GM19023 (cell line): ENCODE measurements at regions not wholly inside any gene's neighbourhood (a gene's known extent, or its start where the extent isn't known, plus 50 kb on each side); places are given as distances from the start of the nearest gene placed in this dataset.
"Not testable (repeated sequence)": the region's sequence is repeated elsewhere in the genome, so short reads cannot be mapped to it uniquely, and the experiment has no call there.

ENCODE experiments used
- ATAC-seq: cut with Tn5 transposase; IDR thresholded peaks from one replicate; pipeline ENCODE4 v1.9.1; 2021; ENCODE audit warnings: mild to moderate bottlenecking, moderate library complexity; ENCODE audit not compliant: unreplicated experiment

DNA sequence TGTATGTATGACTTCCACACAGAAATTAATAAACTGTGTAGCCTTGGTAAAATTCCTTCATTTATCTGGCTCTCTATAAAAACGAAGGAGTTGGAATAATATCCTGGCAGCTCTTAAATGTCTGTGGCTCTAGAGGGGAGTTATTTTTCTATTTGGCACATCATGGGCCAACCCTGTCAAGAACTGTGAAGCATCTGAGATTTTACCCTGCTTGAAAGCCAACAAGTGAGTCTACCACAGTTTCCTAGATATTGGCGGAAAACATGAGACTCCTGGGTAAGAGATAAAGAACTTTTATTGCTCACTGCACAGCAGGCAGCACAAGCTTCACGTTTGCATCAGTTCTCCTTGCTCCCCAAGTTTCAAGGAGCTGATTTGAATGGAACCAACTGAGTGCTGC is 346.7 kb upstream of the CYRIA start:
- no peak for ATAC-seq

DNA sequence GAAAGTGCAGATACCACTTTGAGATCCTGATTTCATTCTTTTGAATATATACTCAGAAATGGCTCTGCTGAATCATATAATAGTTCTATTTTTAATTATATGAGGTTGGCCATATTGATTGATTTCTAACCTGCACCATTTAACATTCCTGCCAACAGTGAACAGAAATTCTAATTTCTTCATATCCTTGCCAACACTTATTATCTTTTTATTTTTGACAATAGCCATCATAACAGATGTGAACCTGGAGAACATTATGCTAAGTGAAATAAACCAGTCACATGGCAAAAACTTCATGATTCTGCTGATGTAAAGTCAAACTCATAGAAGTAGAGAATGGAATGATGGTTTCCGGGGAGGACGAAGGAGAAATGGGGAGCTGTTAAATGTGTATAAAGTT is 344.5 kb upstream of the CYRIA start:
- no peak for ATAC-seq

DNA sequence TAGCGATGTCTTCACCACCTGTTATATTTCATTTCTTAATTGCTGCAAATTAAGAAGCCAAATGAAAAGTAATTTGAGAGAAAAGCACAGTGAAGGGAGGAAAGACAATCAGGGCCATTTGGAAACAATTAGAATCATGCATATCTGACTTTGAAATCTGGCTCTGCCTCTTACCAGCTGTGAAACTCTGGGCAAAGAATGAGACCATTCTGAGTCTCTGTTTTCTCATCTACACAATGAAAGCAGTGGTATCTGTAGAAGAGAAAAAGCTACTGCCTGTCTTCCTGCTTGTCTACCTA is 334.5 kb upstream of the CYRIA start:
- no peak for ATAC-seq

DNA sequence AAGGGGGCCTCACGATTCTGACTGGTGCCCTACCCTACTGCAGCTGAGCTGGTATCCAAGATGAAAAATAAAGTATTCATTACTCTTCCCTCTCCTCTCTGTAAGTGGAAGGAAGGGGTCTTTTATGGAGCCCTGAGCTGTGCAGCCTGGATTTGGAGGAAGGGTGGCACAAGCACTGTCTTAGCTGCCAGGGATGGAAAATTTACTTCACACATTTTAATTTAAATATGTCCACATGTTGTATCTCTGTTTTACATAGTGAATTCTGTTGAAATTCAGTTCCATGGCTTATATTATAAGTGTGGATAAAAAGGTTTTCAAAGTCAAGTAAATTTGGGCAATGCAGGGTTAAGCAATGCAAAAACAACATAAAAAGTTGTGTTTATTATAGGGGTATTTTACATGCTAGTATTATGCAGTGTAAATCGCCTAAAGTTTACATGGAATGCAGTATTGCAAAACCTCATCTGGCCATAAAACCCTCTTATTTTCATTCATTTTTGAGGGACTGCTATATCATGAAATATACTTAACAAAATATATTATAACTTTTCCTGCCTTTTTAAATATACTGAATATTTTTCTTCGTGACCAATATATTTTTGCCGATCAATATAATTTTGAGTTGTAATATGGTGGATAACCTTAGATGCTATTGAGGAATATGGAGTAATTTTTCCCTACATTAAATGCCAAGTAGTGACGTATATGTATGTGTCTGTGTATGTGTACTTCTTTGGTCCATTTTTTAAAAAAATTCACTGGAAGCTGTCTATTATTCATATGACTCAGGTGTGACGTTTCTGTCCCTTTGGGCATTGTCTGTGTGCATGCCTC is 333.9 kb upstream of the CYRIA start:
- no peak for ATAC-seq

DNA sequence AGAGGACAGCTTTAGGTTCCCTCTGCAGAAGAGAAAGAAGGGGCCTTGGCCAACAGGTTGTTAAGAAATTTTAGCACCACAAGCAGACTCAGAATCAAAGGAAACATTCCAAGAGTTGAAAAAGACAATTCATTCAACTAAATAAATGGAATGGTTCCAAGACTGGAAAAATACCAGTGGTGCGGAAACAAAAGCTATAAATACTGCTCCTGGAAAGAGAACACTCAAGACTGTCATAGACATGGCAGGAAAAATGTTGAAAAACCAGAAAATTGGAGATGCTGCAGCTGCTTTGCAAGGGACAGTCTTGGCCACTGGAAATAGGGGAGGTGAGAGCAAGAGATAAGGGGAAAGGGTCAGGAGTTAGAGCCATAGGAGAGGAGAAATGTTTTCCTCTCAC is 312.7 kb upstream of the CYRIA start:
- no peak for ATAC-seq

DNA sequence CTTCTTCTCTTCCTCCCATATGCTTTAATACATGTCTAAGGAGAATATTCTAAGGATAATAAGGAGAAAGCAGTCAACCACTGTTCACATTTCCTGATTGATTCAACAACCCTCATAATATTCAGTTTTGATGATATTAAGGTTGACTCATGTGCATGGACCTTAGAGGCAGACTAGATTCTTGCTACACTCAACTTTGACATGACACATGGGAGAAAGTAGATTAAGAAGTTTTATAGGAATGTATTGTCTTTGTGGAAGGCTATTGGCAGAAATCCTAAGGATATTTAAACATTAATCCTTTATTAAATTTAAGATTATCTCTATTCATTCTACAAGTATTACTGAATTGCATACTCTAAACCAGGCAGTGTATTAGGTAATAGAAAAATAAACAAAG is 309.1 kb upstream of the CYRIA start:
- ATAC-seq: no peak

DNA sequence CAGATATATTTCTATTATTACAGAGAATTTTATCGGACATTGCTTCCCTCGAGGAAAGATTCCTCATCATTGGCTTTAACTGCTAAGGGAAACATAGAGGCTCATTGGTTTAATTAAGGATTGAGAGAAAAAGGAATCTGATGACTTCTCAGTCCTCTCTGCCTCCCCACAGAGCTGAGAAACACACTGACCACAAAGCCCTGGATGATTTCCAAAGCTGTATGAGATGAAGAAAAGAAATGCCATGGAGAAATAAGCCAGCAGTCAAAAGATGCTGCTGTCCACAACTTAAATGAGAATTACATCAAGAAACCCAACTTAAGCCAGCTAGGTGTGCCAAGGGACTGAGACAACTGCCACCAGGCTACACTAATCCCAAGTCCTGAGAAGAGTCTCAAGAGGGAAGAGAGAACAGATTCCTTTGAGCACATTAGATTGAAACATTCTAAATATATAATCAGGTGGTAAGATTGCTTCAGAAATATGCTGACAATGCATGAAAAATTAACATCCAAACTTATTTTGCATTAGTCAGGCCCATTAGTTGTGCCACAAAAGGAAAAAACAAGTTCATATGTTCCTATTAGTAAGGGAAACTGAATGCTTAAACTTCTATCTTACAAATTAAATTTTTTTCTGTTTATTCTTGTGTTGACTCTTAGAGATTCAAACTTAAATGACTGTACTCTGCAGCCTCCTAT is 308.1 kb upstream of the CYRIA start:
- no peak for ATAC-seq

DNA sequence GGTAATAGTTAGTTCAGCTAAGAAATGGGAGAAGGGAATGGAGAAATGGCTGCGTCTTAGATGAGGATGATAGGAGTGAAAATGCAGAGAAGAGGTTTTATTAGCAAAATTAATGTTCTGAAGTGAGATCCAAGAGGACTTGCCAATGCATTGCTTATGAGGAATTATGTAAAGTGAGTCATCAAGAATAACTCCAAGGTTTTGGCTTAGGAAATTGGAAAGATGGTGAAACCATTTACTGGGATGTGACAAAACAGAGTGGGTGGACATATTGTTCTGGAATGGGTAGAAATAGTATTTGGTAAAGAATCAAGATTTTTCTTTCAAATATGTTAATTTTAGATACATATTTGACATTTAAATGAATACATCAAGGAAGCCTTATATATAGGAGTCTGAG is 306.6 kb upstream of the CYRIA start:
- ATAC-seq: no peak

DNA sequence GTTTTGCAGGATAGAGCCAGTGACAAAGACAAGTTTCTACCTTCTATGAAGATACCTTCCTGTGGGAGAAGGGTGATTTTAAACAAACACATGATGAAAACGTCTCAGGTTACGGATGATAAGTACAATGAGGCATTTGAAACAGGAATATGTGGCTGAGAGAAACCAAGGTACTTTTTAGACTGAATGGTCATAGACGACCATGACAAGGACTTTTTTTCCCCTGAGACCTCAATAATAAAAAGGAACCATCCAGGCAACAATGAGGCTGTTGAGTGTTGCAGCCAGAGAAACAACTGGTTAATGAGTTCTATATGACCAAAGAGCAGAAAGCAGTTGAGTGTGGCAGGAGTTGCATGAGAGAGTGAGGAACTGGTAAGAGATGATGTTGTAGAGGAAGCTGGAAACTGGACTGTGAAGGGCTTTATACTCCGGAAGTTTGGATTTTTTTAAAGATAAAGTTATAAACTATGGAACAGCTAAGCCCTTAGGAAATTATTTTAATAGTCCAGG is 306.1 kb upstream of the CYRIA start:
- no peak for ATAC-seq

DNA sequence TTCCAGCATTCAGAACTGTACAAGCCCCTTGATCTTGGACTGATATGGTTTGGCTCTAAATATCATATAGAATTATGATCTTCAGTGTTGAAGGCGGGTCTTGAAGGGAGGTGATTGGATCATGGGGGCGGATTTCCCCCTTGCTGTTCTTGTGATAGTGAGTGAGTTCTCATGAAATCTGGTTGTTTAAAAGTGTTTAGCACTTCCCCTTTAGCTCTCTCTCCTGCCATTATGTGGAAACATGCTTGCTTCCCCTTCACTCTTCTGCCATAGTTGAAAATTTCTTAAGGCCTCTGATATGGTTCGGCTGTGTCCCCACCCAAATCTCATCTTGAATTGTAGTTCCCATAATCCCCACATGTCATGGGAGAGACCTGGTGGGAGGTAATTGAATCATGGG is 305.3 kb upstream of the CYRIA start:
- ATAC-seq: not testable (repeated sequence)

DNA sequence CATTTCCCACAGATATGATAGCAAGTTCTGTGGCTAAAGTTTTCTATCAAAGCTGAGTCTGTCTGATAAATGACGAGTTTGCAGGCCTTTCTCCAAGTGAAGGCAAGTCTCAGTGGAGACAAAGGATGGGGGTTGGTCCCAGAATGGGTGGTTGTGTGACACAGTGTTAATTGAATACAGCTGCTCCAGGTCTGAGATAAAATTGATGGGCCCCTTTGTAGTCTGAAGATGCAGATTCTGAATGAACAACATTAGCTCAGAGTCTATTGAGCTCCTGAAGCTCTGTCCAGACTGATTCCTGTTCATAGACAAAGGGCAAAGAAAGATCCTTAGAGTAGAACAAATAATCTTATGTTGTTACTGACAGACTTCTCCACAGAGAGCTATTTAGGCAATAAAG is 296.9 kb upstream of the CYRIA start:
- no peak for ATAC-seq

DNA sequence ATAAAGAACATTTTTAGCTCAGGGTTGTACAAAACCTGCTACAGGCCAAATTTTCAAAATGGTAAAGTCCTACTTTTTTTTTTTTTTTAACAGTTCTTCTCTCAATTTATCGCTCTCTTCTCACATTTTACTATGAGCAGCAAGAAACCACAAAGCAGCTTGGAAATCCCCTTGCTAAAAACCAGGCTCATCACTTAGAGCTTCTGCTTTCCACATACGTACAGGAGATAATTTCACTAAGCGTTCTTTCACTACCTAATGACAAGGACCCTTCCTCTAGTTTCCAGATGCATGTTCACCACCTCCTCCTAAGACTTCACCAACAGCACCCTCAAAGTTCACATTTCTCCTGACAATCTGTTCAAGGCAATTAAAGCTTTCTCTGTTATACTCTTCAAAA is 294.9 kb upstream of the CYRIA start:
- ATAC-seq: peak; percentile 58

DNA sequence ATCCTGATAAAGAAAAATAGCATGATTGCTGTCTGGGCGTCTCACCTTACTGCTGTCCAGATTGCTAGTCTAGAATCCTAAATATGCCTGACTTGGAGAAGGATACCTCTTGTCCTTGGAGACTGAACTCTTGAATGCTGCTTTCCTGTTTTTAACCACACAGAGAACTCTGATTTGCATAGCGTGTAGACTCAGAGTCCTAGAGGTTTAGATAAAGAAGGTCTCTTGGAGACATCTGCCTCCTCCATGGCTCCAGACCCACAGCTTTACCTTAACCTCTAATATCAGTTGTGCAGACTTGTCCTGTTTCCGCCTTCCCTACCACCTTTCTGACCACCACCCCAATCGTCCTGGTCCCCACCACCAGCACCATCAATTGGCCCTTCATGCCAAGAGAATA is 292.6 kb upstream of the CYRIA start:
- ATAC-seq: no peak

DNA sequence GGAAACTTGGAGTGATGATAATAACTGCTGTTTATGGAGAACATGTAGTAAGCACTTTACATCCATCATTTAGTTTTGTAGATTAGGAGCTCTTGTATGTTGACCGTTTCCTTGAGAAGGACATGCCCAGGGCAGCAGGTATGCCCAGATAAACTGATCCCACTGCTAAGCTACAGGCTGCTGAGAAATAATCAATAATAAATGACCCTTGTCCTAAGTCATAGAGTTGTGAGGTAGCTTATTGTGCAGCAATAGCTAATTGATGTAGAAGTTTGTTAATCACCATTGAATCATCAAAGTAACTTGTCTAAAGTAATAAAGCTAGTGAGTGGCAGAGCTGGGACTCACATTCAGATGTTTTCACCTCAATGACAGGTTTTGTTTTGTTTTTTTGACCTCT is 287.2 kb upstream of the CYRIA start:
- no peak for ATAC-seq

DNA sequence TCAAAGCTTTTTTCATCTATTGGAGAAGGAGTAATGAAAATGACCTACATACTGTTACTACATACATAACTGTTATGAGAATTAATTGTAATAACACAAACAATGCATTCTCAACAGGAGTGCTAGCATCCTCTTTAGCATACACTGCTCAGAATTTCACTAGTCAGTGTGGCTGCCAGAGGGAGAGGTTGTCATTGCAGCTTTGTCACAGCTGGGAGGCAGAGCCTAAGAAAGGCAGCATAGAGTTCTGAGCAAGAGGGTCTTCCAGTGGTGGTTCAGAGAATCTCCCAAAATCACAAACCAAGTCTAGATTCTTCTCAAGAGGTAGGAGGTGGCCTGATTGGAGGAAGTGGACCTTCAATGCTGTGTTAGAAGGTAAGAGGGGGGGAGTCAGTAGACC is 286.7 kb upstream of the CYRIA start:
- no peak for ATAC-seq

DNA sequence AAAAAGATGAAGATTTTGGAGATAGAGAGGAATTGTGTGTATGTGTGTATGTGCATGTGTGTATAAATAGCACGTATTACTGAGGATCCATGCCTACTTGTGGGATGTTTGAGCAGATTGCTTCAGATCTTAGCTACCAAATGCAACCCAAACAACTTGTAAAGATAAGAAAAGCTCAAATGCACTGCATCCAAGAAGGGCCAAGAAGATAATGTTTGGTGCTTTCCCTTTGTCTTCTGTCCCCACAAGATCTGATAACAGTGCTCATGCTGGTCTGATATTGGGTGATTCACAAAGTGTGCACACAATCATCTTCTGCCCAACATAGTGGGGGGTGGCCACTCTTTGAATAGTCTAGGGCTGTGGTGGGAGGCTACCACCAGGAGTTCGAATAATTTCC is 284.8 kb upstream of the CYRIA start:
- ATAC-seq: no peak

DNA sequence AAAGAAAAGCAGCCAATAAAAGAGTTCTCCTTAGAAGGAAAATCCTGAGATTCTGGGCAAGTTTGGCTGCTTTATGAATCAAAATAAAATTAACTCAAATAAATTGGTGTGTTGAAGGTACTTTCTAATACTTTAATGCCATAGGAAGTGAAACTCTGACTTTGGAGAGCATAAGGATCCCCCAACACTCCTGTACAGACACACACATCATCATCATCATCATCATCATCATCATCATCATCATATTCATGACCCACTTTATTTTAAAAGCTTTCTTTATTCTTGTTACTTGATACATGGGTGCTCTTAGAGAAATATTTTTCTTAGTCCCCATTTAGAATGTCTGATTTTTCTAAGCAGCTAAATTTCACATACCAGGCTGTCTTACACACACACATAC is 283.1 kb upstream of the CYRIA start:
- no peak for ATAC-seq

DNA sequence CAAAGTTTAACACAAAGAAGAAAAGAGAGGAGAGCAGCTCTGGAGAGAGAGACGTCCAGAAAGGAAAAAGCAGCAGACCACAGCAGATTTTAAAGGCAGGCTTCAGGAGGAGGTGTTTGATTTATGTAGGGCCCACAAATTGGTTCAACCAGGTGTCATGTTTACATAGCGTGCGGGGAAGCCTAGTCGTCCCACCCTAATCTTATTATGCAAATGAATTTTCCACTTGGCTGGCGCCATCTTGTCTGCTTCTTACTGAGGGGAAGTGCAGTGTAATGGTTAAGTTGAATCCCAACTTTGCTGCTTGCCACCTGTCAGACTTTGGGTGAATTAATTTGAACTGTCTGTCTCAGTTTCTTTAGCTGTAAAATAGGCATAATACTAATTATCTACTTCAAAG is 282.4 kb upstream of the CYRIA start:
- ATAC-seq: no peak

DNA sequence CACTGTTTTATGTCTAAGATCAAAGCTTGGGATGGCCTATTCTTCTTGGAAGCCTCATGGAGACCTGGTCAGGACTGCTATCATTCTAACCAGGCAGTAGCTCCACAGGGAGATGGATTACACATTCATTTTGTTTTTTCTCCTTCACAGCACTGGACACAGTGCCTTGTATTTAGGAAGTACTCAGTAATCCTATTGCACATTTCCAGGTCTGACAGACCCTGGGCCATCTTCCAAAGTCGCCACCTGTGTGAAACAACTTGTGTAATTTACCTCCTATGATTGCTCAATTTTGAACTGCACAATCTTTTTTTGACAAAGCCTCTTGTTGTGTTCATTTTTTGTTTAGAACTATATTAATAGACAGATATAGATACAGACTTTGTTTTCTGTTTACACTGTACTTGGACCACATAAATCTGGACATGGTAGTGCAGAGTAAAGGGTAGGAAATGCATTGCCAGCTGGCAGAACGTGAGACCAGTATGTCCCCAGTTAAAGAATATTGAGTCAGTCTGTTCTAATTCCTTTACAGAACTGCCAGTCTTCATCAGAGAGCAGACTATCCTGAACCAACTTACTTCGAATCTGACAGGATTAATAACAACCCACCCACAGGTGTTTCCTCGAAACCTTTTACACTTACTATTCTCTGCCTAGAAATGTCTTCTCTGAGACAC is 277.8 kb upstream of the CYRIA start:
- no peak for ATAC-seq

DNA sequence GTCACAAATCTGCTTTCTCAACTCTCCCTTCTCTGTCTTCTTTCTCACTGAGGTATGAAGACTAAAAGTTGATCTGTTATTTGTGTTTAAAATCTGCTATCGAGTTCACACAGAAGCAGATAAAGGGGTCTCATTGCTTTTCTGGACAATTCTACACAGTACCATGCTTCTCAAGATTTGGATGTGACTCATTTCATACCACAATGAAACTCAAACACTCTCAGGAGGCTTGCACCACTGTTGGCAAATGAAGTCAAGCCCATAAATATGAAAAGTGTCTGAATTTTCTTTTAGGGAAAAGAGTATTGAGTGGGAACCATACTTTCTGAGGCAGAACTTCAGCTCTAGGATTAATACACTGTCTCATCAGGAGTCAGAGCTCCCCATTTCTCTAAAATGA is 274.6 kb upstream of the CYRIA start:
- no peak for ATAC-seq

DNA sequence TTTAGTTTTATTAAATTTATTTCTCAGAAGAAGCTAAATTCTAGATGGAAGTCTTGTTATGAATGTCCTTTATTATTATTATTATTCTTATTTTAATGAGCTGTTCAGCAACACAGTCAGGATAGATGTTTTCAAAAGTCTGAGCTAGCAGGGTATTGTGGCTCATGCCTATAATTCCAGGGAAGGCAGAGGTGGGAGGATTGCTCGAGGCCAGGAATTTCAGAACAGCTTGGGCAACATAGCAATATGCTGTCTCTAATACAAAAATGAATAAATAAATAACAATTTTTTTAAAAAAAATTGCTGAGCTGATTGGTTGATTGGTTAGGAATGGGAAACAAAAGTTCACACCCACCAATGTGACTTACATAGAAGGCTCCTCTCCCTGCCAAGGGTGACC is 274.1 kb upstream of the CYRIA start:
- no peak for ATAC-seq

DNA sequence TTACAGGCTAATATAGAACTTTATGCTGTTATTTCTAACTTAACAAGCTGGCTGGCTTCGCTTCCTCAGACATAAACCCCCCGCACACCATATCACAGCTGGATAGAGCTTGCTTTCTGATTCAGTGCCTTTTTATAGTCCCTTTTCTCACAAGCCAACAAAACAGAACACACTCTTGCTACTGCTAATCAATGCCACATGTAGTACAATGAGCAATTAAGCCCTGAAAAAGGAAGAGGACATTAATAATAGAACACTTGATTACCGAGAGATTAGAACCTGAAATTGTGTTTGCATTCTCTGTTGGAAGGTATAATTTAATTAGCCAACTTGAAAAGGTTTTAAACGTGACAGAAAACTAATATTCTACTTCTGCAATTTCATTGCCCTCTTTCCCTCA is 267.7 kb upstream of the CYRIA start:
- ATAC-seq: no peak
